Astrocyte of the hippocampus (primary cell): ENCODE measurements at regions not wholly inside any gene's neighbourhood (a gene's known extent, or its start where the extent isn't known, plus 50 kb on each side); places are given as distances from the start of the nearest gene placed in this dataset.

ENCODE experiments used
- DNase-seq: peaks from one replicate; pipeline ENCODE4 v3.0.0; 2011; ENCODE audit warnings: low read depth, low spot score

DNA sequence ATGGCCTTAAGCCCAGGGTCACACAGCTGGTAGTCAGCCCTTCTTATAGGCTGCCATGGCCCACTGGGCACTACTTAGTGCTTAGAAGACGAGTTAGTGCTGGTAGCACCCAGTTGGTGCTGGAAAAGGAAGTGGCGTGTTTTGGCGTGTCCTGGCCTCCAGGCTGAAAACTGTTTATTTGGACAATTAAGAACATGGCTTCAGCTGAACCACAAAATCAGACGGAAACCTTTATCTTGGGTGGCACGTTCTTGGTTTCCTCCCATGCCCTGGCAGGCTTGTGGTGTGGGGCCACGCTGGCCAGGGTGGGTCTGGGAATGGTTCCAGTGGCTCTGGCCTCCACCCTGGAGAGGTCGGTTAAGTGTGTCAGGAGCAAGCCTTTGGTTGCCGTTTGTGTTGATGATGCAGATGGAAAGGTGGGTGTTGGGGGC, 141.5 kb upstream of the HAAO start:
- no peak for DNase-seq

DNA sequence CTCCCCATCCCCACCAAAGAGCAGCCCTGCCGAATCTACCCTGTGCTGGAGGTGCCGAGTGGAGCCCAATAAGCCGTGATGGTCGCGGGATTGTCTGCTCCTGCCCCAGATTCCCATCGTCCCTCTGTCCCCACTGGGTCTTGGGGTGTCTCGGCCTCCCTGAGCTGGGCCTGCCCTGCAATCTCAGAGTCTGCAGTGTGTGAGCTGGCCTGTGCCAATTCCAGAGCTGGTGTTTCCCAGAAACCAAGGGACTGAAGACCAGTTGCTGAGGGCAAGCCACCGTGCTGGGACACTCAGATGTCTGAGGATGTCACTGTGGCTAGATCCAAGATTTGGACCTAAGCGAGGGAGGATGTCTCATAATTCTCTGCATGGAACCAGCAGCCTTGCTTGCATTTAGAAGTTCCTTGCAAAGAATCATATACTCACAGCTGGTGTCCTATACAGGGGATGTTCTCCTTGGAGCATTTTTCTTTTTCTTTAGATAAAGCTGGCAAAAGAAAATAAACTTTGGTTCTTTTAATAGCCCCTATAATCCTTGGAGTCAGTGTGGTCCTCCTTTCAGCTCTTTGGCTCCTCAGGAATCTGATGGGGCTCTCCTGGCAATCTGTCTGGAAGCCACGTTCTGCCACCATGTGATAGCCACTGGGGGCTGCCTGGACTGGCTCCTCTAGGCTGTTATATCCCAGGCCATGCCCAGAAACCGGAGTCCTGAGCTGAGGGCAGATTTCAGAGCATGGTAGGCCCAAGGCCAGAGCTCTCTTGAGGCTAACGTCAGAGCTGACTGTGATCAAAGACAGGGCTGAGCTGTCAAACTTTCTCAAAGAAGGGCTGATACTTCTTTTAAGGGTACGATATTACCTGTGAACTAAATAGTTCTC, 140.1 kb upstream of the HAAO start:
- DNase-seq: no peak

DNA sequence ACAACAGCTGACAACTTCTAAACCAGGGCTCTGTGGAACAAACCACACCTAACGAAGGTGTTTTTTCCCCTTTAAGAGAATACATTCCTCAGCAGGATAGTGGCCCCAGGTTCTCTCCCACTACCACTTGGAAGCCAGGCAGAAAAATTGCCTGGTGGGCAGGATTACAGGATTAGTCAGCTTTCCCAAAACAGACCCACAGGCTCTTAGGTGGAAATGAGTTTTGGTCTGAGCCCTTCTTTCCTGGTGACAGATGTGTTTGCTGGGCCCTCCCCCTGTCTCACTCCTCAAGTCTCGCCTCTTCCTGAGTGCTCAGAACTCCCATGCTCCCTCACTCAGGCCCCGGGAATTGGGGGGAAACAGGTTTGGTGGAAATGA, 139.4 kb upstream of the HAAO start:
- peak; percentile 51 for DNase-seq

DNA sequence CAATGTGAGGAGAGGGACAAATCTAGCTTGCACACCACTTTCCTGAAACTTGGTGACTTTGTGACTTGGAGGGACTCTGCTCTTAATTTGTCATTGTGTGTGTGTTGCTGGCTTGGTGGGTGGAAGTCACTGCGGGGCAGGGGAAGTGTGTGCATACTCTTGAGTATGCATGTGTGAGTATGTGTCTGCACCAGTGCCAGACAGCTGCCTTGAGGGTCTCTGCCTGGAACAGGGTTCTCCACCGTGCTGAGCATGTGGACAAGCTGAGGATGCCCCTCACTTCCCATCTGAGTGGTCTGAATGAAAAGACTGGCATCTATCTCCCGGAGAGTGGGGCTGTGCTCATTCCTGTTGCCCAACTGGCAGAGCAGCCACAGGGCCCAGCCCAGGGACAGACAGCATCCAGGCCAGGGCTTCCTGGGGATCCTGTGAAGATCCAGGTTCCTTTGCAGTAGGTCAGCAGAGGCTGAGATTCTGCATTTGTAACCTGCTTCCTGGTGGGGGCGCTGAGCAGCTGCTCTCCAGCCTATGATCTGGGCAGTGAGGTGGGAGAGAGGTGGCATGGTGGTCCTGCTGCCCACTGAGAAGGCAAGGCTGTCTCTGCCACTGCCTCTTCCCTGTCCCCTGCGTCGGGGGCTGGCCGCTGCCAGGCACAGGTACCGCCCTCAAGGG, 138.9 kb upstream of the HAAO start:
- peak; percentile 35 for DNase-seq

DNA sequence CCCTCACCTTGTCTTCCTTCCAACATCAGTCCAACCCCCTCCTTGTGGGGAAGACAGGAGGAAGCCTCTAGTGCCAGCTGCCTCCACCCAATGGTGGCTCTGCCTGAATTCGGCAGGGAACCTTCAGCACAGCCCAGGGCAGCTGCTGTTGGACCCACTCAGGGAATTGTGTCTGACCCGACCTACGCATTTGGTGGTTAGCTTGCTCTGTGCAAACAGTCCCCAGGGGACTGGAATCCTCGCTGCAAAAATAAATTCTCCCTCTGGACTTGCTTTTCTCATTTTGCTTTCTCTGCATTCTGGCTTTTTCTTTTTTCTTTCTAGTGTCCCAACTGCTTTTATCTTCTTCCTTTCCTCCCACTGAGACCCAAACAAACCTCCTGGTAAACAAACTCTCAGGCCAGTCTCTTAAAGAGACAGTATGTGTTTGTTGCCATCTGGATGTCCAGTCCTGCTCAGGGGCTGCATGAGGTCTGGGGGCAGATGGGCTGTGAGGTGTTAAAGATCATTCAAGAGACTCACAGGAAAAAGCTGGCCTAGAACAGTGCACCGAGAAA, 137.7 kb upstream of the HAAO start:
- DNase-seq: peak; percentile 77

DNA sequence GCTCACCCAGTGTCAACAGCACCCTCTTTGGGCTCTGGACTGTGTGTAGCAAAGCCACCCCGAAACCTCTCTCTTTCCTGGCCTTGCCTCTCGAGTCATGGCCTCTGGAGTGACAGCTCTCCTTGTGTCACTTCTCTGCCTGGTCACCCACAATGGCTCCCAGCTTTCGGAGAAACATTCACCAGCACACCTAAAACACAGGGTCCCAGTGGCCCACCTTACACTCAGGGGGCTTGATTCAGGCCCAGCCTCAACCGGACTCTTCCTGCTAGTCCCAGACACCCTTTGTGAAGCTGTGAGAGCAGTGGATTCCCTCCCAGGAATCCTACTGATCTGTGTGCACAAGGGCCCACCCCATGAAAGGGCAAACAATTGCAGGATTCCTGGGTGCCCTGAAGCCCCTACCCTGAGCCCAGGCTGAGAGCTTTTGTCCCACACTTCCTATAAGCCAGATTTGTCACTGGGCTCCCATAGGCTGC, 137.2 kb upstream of the HAAO start:
- no peak for DNase-seq

DNA sequence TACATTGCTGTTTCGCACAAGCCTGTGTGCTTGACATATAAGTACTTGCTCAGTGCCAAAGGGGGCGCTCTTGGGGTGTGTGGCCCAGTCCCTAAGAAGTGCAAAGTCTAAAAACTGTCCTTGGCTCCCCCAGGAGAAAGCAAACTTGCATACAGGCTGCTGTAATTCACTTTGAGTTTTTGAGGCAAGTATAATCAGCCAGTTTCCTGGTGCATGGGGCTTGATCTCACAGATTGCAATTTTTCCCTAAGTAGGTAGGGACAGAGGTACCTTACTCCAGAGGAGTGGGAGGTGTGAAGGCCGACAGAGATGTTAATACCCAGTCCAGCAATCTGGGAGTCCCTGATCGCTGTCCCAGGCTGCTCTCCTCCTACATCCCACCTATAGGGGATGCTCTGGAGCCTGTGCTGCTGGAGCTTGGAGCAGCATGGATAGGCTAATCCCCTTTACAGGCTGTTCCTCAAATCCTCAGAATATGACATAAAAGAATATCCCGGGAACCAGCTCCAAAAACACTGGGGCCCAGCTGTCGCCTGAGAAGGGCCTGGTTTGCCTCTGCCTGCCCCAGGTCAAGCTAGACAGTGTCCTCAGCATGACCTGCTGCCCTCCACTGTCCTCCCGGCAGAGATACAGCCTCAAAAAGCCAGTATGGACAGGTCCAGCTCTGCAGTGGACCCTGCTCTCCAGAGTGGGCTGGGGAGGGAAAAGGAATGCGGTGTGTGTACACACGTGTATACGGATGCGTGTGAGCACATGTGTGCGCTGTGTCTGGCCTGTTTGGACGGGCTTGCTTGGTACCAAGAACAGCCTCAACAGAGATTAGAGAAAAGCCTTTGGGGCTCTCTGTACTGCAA, 136.5 kb upstream of the HAAO start:
- DNase-seq: peak; percentile 48

DNA sequence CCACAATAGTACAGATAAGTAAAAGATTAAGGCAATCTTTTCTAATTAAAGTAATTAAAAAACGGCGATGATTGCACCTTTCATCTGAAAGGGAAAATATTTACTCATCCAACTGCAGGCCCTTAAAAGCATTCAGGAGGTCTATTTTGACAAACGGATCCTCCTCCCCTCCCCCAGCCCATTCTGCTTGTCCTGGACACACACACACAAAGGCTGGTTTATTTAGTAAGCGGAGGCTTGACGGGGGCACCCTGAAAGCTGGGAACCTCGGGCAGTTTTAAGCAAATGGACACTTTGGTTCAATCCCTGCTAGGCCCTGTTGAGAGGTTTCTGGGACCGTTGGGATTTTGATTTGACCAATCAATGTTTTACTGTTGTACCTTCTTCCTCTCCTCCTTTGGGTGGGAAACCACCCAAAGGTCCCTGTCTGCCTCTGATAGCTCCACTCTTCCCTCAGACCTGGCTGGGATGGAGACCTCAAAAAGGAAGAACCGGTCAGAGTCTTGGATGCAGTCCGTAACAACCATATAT, 135.8 kb upstream of the HAAO start:
- no peak for DNase-seq

DNA sequence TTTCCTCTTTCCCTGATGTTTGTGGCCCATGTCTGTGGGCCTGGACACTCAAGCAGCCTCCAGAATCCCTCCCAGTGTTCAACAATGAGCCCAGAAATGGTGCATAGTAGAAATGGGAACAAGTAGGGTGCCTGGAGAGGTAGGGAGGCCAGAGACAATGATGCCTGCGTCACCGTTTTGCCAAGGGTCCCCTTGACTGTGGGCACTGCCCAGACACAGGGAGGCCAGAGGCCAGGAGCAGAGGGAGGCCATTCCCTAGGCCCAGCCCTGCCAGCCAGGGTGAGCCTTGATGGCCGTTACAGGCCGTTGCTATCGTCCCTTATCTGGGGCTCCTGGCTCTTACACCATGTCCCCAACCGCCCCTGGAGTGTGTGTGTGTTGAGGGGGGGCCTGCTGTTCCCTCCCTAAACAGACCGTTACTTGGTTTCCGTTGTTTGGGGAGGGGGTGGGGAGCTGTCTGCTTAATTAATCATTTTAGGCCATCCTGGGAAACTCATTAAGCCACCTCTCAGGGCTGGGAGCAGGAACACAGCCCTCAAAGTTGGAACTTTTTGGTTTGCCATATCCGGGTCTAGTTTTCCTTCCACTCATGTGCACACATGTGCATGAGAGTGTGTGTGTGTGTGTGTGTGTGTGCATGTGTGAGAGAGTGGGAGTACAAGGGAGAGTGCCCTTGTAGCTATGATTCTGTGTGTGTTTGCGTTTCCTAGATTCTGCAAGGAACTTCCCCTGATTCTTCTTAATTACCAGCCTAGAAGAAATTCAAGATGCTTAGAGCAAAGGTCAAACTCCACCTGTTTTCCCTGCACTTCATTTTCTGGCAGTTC, 135.2 kb upstream of the HAAO start:
- DNase-seq: no peak

DNA sequence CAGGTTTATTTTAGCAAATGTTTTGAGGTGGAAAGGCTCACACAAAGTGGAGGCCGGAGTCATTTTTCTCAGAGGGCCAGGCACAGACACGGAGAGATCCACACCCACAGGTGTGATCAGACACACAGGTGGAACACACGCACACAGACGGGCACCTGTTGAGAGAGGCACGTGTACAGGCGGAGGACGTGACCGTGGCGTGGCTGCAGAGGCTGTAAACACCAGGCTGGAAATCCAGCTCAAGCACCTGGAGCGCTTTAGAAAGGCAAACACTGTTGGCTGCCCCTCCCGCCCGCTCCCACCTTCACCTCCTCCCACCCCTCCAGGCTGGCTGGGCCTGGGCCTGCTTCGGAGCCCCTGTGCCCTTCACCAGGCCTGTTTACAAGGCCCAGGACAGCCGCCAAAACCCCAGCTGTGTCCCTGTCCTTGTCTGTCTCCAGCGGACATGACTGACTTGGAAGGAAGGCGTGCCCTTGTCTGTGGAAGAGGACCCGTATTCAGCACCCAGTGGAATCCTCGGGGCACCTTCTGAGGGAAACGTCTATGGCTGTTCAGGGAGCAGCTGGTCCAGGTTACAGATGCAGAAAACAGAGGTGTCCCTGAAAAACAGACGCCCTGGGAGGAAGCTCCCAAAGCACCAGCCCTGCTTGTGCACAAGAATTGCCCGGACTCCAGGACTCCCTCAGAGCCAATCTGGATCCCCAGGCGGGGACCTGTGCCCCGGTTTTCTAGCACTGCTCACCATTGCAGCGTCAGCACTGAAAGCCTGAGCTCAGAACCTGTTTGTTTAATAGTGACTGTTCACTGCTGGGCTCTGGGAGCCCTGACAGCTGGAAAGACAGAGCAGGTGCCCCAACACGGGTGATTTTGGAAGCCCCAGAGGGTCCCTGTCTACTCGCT, 134.3 kb upstream of the HAAO start:
- DNase-seq: no peak

DNA sequence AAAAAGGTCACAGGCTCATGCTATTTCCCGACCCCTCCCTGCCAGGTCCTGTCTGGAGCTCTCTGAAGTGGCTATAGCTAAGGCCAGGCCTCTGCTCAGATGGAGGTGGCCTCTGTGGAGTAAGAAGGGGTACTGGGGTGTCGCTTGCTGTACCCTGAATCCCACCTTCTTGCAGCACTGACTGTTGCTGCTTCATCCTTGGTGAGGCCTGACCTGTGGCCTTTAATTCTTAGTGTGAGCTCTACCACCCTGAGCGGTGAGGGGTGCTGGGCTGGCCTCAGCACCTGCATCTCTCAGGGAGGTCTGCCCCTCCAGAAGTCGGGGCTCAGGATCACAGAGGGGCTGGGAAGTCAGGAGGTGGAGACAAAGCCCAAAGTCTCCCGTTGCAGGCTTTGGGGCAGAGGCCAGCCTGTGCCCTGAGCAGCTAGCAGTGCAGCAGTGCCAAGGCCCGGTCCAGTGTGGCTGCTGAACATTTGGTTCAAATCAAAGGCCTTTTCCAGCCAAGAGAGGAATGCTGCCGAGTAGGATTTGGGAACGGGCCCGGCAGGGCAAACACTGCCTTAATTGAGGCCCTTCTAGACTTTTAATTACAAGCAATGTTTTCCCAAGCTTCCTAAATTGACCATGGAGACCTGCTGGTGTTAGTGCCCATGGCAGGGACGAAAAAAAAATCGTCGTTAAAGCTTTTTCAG, 133.5 kb upstream of the HAAO start:
- peak; percentile 41 for DNase-seq

DNA sequence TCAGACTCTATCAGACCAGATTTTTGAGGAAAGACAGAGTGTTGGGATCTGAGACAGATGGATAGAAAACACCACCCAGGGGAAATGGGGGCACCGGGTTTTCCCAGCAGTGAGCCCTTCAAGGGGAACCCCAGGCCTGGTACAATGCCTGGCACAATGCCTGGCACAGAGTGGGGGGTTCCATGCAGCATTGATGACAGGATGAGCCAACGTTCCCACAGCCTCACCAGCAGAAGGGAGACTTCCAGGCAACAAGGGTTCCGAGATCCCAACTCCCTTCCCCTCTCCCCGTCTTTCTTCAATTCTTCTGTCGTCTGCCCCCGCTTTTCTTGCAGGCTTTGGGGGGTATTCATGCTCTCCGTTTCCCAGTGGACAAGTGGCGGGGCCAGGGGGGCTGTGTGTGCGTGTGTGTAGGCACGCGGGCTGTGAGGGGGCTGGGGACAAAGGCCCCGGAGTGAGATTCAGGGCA, 132.1 kb upstream of the HAAO start:
- DNase-seq: no peak

DNA sequence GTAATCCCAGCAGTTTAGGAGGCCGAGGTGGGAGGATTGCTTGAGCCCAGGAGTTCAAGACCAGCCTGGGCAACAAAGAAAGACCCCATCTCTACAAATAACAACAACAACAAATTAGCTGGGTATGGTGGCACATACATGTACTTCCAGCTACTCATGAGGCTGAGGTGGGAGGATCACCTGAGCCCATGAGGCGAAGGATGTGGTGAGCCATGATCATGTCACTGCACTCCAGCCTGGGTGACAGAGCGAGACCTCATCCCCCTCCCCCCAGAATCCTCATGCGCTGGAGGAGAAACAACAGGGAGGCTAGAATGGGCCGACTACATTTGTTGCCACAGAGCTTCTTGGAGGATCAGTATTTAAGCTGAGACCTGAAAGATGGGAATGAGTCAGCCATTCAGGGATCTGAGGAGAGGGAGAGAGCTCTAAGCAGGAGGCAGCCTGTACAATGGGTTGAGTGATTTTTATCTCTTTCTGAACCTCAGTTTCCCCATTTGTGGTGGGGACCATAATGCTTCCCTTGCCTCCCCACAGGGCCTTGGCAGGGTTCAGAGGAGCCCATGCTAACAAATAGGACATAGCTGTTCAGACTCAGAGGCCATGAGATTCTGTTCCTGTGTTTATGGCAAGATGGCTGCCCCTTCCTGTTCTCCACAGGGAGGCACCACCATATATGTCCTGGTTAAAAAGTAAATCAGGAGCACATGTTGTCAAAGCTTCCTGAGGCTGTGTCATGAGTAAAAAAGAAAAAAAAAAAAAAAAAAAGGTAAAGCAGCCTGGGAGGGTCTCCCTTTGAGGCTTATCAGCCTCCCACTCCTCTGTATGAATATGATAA, 131.4 kb upstream of the HAAO start:
- peak; percentile 23 for DNase-seq

DNA sequence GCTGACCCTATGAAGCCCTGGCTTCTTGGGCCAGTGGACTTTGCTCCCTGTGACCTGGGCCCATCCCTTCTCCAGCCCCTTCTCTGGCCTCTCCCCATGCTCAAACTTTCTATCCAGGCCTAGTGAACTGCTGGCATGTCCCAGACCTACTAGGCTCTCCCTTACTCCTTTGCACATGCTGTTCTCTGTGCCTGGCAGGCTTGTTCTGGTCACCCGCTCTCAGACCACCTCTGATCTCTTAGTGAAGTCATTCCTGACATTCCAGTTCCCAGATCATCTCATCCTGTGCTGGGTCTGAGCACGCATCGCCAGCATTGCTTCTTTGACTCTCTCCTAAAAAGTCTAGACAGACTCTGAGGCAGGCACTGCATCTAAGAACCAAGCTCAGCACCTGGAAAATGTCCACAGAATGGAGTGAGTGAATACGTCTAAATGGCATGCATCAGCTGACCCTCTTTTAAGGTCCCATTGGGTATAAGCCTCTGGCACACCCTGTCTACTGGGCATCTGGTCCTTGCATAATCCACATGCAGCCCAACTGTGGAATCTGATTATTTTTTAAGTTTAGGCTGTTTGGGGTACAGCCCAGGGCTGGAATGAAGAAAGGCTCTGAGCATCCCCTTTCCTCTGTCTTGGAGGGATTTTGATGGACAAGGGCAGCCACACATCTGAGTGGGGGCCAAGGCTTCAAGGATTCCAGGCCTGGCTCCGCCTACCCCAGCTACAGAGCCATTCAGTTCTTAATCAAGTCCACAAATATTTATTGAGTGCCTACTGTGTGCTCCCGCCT, 130.6 kb upstream of the HAAO start:
- peak; percentile 91 for DNase-seq

DNA sequence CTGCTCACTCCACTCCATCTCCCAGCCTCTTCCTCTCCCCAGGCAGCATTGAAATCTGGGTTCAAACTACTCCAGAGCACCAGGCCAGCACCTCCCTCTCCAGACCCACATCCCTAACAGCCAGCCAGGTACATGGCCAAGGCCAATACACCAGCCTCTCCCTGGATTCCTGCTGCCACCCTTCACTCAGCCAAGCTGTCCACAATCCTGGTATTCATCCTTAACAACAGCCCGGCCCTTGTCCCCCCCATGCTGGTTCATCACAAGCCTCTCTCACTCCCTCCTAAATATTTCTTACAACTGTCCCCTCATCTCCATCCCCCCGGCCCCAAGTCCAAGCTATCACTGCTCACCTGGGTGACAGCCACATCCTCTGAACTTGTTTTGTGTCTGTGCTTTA, 129.9 kb upstream of the HAAO start:
- no peak for DNase-seq

DNA sequence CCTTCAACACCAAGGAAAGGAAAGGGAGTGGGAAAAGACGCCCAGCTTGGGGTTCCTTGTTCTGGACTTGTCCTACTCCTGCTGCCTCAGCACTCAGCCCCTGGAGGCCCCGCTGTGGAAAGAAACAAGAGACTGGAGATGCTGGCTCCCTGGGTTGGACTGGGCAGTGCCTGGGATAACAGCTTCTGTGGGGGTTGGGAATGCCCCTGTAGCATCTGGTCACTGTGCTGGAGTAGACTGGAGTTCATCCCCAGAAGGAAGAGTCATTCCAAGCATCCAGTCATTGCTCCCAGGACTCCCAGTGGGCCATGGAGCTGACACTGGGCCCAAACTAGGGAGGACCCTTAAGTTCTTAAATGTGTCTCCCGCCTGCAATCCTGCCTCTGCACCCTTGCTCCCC, 129.3 kb upstream of the HAAO start:
- no peak for DNase-seq

DNA sequence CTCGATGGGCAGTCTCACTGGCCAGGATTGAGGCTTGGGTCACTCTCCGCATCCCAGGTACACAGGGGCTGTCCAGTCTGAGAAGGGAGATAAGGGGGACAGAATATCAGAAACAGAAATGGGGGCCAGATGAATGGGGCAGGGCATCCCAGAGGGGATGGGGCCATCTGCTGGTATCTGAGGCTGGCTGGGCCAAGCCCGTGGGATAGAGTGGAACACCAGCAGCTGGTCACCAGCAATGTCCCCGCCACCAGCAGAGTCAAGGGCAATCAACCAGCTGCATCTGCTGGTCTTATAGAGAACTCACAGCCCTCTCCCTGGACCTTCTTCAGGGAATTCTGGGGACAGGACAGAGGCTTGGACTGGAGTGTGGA, 128.8 kb upstream of the HAAO start:
- no peak for DNase-seq
